ENCODE measurements at regions not wholly inside any gene's neighbourhood (a gene's known extent, or its start where the extent isn't known, plus 50 kb on each side); places are given as distances from the start of the nearest gene placed in this dataset.
"Not testable (repeated sequence)": the region's sequence is repeated elsewhere in the genome, so short reads cannot be mapped to it uniquely, and the experiment has no call there.

DNA sequence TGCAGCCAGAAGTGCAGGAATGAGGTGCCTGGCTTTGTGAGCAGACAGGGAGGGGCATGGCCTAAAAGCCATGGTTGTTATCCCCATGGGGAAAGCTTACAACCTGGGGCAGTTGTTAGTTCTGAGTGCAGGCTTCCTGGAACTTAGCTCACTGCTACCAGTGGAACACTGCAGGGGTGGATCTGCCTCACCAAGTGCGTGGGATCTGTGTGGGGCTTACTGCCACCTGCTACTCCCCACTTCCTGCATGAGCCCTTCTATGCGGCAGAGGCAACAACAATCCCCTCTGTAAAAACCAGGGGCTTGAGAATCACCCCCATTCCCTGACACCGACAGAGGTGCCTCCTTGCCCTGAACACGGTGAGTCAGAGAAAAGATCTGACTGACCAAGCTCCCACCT lies 174.6 kb downstream of the SPIN4 start:
- not testable (repeated sequence) for DNase-seq

DNA sequence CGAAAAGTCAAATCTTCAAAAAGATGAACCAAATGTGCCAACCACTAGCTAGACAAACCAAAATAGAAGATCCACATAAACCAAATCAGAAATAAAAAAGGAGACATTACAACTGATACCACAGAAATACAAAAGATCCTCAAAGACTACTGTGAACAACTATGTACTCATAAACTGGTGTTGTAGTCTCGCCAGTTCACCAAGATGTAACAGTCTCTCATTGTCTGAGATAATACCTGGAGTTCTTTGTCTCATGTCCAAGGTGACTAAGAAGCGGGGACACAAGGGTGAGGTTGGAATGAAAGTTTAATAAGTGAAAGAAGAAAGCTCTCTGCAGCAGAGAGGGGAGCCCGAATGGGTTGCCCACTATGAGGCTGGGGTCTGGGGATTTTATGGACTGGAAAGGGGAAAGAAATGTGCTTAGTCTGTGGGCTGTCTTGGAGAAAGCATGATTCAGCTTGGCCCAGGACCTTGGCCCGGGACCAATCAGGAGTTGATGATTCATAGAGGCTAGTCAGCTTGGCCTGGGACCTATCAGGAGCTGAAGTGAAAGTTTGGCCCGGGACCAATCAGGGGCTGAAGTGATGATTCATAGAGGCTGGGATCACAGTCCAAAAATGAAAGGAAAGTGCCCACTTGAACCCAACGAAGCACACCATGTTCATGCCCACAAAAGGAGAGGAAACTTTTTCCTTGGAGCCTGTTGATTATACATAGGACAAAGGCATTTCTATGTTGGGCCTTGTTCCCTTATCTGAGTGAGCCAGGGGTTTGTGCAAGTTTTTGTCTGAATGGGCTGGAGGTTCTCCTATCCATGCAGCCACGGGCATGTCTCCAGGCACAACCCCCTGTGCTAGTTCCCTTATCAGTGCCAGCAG lies 177.1 kb downstream of the SPIN4 start:
- DNase-seq = not testable (repeated sequence)

GRCh38 chrX:63169416-63169815 lies 181.7 kb downstream of the SPIN4 start:
- DNase-seq = not testable (repeated sequence)

- DNase-seq = not testable (repeated sequence)
Observed at GRCh38 chrX:63168949-63169348, 182.2 kb downstream of the SPIN4 start.

DNA sequence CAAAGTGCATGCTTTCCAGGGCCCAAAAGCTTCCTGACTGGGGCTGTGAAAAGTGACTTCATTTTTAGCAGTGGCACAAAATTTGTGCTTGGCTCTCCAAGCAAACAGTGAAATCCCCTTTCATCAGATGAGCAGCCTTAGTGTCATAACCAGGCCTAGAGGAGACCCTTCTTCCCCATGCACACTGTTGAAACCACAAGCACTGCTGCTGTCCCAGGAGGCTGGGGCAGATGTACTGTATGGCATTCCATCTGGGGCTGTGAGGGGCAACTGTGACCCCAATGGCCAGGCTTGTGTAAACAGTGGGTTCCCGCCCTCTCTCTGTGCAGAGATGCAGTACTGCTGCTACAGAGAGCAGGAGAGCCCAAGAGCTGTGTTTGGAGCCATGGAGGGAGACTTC lies 184.1 kb downstream of the SPIN4 start:
- not testable (repeated sequence) for DNase-seq

GRCh38 chrX:63160994-63161393 lies 190.1 kb downstream of the SPIN4 start:
- DNase-seq = not testable (repeated sequence)

- not testable (repeated sequence) for DNase-seq
Observed at GRCh38 chrX:63160340-63160739, 190.8 kb downstream of the SPIN4 start.

- DNase-seq = not testable (repeated sequence)
Observed at GRCh38 chrX:63145526-63145925, 205.6 kb downstream of the SPIN4 start.

DNA sequence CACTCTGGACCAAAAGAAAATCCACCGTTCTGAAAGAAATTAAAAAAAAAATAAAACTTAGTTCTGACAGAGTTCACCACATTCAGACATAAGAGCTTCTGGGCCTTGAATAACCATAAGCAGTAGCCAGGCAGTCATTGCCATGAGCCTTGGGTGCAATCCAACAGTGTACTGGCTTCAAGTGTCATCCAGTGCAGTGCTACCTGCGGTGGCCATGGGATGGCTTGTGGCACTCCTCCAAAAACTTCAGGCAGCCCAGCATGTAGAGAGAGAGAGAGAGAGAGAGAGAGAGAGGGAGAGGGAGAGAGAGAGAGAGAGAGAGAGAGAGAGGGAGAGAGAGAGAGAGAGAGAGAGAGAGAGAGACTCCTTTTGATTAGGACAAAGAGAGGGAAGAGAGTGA lies 208.5 kb downstream of the SPIN4 start:
- not testable (repeated sequence) for DNase-seq

- DNase-seq = not testable (repeated sequence)
Observed at GRCh38 chrX:63135859-63136258, 215.3 kb downstream of the SPIN4 start.

GRCh38 chrX:63128509-63128908 lies 222.6 kb downstream of the SPIN4 start:
- DNase-seq = peak; percentile 2

DNA sequence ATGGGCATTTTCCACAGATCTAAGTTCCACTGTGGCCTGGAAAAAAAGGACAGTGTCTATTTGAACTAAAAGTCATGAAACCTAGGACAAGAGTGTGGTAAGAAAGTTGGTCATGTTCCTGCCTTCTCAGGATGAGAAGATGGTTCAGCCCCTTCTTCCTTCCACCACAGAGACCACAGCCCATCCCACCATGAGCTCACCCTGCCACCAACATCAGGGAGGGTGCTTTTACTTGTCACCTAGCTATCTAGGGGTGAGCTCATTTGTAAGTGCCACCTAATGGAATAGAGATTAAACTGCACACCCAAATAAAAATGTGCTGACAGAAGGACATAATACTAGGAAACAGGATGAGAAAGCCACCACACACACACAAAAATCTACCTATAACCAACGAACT lies 235.9 kb downstream of the SPIN4 start:
- DNase-seq = no peak

DNA sequence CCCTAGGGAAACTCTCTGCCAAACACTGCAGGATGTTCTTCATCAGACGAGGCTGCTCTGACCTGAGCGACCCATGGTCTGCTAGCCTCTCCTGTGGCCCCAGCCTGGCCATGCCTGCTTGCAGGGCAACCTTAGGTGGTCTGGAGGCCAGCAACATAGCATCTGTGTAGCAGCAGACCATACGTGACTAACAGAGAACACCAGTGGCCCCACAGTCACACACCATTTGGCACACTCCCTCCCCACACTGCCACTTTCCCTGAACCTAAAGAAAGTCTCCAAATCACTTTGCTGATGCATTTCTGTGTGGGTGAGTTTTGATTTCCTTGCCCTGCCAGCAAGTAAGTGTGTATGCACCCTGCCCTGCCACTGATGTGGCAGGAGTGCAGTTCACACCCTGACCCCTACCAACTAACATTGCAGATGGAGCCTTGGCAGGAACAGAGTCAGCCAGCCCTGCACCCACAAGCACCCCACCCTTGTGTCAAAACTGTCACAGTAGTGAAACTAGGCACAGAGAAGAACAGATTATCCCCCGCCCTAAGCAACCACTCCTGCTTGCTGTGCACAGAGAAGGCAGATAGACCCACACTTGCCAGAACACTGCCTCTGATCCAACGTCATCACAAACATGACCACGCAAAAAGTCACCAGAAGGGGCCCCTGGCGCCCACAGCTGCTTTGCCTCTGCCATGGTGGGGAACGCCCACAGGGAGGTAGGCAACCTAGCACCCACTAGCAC lies 249.1 kb downstream of the SPIN4 start:
- no peak for DNase-seq

DNA sequence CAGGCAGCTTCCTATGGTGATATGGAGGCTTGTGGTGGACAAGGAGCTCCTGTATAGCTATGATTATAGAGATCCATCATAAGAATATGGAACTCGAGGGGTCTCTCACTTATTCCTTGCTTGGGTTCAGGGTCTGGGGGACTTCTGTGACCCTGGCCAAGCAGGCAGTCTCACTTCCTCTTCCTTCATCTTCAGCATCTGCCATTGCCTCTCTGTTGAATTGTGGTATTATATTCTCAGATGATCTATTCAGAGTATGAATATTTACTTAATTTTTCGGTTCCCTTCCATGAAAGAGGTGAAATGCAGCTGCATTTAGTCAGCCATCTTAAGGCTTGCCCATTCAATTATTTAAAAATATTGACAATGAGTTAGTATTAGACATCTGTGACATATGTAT lies 292.9 kb downstream of the SPIN4 start:
- DNase-seq = no peak

DNA sequence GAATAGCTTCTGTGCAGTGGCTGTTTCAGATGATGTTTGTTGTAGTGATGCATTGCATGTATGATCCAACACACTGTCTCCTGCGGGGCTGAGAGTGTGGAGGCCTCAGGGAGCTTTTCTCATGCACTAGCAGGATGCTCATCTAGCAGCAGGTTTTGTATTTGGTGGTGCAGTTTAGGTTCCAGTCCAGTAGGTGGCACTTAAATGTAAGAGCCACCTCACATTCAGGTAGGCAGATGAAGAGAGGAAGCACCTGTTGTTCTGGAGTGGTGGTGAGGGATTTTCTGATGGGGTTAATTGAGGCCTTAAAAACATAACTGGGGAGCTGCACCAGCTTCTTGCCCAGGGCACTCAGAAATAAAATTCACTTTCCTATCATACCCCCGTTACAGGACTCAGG lies 300.9 kb downstream of the SPIN4 start:
- DNase-seq = no peak

- DNase-seq = no peak
Observed at GRCh38 chrX:63032811-63033210, 318.3 kb downstream of the SPIN4 start.

- no peak for DNase-seq
Observed at GRCh38 chrX:63013549-63013948, 337.6 kb downstream of the SPIN4 start.

GRCh38 chrX:63012574-63012973 lies 338.6 kb downstream of the SPIN4 start:
- no peak for DNase-seq

DNA sequence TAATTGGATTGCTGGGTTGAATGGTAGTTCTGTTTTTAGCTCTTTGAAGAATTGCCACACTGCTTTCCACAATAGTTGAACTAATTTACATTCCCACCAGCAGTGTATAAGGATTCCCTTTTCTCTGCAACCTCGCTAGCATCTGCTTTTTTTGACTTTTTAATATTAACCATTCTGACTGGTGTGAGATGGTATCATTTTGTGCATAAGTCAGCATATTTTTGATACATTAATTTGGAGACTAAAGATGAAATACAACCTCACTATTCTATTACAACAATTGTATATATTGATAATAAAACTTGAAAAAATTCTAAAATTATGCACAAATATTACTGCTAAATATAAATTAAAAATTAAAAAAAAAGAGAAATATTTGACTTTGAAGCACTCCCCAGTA lies 350.9 kb downstream of the SPIN4 start:
- DNase-seq = not testable (repeated sequence)
